Stimulated activated CD8-positive, alpha-beta memory T cell treated with anti-CD3 and anti-CD28 coated beads, Interleukin-15, amount 100 ng/mL, for 1 hour (primary cell): ENCODE measurements at regions not wholly inside any gene's neighbourhood (a gene's known extent, or its start where the extent isn't known, plus 50 kb on each side); places are given as distances from the start of the nearest gene placed in this dataset.

Experiments
- DNase-seq: peaks from one replicate; pipeline ENCODE4 v3.0.0-alpha.2; 2020; ENCODE audit warnings: low read depth

GRCh38 chr11:19661827-19662226 is 50.8 kb upstream of the NAV2 start:
- DNase-seq: no peak

GRCh38 chr11:19660076-19660475 is 52.6 kb upstream of the NAV2 start:
- DNase-seq: no peak

- no peak for DNase-seq
These were observed 53.1 kb upstream of the NAV2 start for GRCh38 chr11:19659529-19659928.

- DNase-seq: no peak
These were observed 54.3 kb upstream of the NAV2 start for GRCh38 chr11:19658344-19658743.

GRCh38 chr11:19656140-19656541 is 56.5 kb upstream of the NAV2 start:
- no peak for DNase-seq

GRCh38 chr11:19652623-19653375 is 59.8 kb upstream of the NAV2 start:
- no peak for DNase-seq

- DNase-seq: no peak
These were observed 61.0 kb upstream of the NAV2 start for GRCh38 chr11:19651653-19652052.

- no peak for DNase-seq
These were observed 61.6 kb upstream of the NAV2 start for GRCh38 chr11:19651028-19651427.

GRCh38 chr11:19650467-19650866 is 62.2 kb upstream of the NAV2 start:
- DNase-seq: no peak

GRCh38 chr11:19649751-19650150 is 62.9 kb upstream of the NAV2 start:
- DNase-seq: no peak

GRCh38 chr11:19648321-19648720 is 64.3 kb upstream of the NAV2 start:
- no peak for DNase-seq

GRCh38 chr11:19647816-19648215 is 64.8 kb upstream of the NAV2 start:
- DNase-seq: no peak

GRCh38 chr11:19646921-19647320 is 65.7 kb upstream of the NAV2 start:
- DNase-seq: no peak

- no peak for DNase-seq
These were observed 66.3 kb upstream of the NAV2 start for GRCh38 chr11:19646308-19646707.

GRCh38 chr11:19644316-19644715 is 68.3 kb upstream of the NAV2 start:
- no peak for DNase-seq

- DNase-seq: no peak
These were observed 70.2 kb upstream of the NAV2 start for GRCh38 chr11:19642185-19643158.

- DNase-seq: no peak
These were observed 73.0 kb upstream of the NAV2 start for GRCh38 chr11:19639603-19640105.

- DNase-seq: no peak
These were observed 77.3 kb upstream of the NAV2 start for GRCh38 chr11:19635332-19635731.

GRCh38 chr11:19633276-19633675 is 79.4 kb upstream of the NAV2 start:
- no peak for DNase-seq

GRCh38 chr11:19632499-19632834 is 80.2 kb upstream of the NAV2 start:
- DNase-seq: no peak

- no peak for DNase-seq
These were observed 80.7 kb upstream of the NAV2 start for GRCh38 chr11:19631712-19632498.

GRCh38 chr11:19628018-19628417 is 84.6 kb upstream of the NAV2 start:
- DNase-seq: no peak
